Dermis microvascular lymphatic vessel endothelial cell (primary cell): ENCODE measurements at regions not wholly inside any gene's neighbourhood (a gene's known extent, or its start where the extent isn't known, plus 50 kb on each side); places are given as distances from the start of the nearest gene placed in this dataset.
A peak's percentile ranks its signal among the peaks of the same experiment; 100 is the strongest.

Source experiments
- DNase-seq, 2 donors: peaks; one replicate each; pipeline versions ENCODE4 v3.0.0 to v3.0.0-alpha.2; 2010; ENCODE audit warnings: low read depth in 2 of 2

GRCh38 chr10:29760138-29760900 is 125.5 kb upstream of the SVIL start:
- DNase-seq: no peak

GRCh38 chr10:29757551-29758297 is 123.0 kb upstream of the SVIL start:
- DNase-seq: peak in 1 of 2 donors; percentile 84

GRCh38 chr10:29756451-29756850 is 121.7 kb upstream of the SVIL start:
- no peak for DNase-seq

- no peak for DNase-seq
Observed at GRCh38 chr10:29753283-29753682, 118.5 kb upstream of the SVIL start.

- DNase-seq: no peak
Observed at GRCh38 chr10:29751684-29752083, 116.9 kb upstream of the SVIL start.

GRCh38 chr10:29751240-29751639 is 116.5 kb upstream of the SVIL start:
- DNase-seq: no peak

- no peak for DNase-seq
Observed at GRCh38 chr10:29749150-29749549, 114.4 kb upstream of the SVIL start.

- DNase-seq: no peak
Observed at GRCh38 chr10:29748109-29748650, 113.4 kb upstream of the SVIL start.

- peak; percentile 23 to 90 for DNase-seq
Observed at GRCh38 chr10:29746080-29746797, 111.5 kb upstream of the SVIL start.

- no peak for DNase-seq
Observed at GRCh38 chr10:29740981-29741545, 106.3 kb upstream of the SVIL start.

- no peak for DNase-seq
Observed at GRCh38 chr10:29738341-29738740, 103.6 kb upstream of the SVIL start.

GRCh38 chr10:29737074-29737593 is 102.4 kb upstream of the SVIL start:
- DNase-seq: no peak

GRCh38 chr10:29736366-29737073 is 101.7 kb upstream of the SVIL start:
- peak in 1 of 2 donors; percentile 78 for DNase-seq

- DNase-seq: peak; percentile 55 to 86
Observed at GRCh38 chr10:29735628-29736365, 101.0 kb upstream of the SVIL start.

GRCh38 chr10:29734962-29735627 is 100.3 kb upstream of the SVIL start:
- DNase-seq: peak; percentile 30 to 60

GRCh38 chr10:29734640-29734961 is 99.8 kb upstream of the SVIL start:
- no peak for DNase-seq

GRCh38 chr10:29733323-29733722 is 98.6 kb upstream of the SVIL start:
- DNase-seq: no peak

- no peak for DNase-seq
Observed at GRCh38 chr10:29732918-29733317, 98.1 kb upstream of the SVIL start.

- no peak for DNase-seq
Observed at GRCh38 chr10:29731760-29732159, 97.0 kb upstream of the SVIL start.

GRCh38 chr10:29730969-29731368 is 96.2 kb upstream of the SVIL start:
- DNase-seq: no peak
